GM21529 (cell line): ENCODE measurements at regions not wholly inside any gene's neighbourhood (a gene's known extent, or its start where the extent isn't known, plus 50 kb on each side); places are given as distances from the start of the nearest gene placed in this dataset.

Experiments used
- ATAC-seq: cut with Tn5 transposase; IDR thresholded peaks from one replicate; pipeline ENCODE4 v1.9.1; 2021; ENCODE audit not compliant: unreplicated experiment

DNA sequence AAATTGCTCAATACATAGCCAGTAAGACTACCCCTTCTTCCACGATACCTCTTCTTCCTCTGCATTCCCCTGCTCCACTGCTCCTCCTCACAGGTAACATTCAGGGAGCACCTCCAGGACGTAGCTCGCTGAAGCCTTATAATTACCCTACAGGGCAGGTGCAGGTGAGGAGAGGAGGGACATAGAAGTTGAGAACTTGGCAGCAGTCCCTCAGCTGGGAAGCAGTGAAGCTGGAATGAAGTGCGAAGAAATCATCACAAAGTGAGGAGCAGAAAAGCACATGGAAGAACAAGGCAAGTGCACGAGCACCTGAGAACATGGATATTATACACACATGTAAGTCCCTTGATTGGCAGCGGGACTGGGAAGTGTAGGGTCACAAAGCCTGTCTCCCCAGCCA, 118.2 kb downstream of the HSD17B3 start:
- no peak for ATAC-seq

DNA sequence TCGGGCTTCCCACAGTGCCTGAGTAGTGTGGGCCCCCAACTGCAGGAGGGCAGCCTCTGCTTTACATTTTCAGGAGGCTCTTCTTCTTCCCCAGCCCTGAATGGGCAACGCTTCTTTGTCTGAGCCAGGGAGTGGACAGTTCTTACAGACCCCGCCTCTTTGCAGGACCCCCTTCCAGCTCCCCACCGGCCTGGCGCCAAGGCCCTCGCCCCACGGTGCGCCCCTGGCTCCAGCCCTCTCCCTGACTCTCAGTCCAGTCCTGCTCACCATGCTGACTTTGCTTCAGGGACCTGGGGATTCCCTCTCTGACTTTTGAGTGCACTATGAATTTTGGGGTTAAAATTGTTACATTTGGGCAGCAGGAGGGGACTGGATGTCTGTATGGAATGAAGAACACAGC, 123.8 kb downstream of the HSD17B3 start:
- ATAC-seq: no peak

DNA sequence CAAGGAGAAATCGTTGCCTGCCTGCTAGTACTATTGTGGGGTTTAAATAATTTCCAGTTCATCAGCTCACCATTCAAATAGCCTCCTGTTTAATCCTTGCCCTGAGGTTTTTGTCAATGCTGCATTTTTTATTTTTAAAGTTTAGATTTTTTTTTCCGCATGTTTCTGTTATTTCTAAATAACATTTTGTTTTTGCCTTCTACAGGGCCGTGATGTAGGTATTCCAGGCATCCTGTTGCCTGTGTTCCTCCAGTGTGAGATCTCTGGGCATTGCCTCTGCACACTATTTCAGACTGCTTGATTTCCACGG, 124.3 kb downstream of the HSD17B3 start:
- ATAC-seq: no peak

DNA sequence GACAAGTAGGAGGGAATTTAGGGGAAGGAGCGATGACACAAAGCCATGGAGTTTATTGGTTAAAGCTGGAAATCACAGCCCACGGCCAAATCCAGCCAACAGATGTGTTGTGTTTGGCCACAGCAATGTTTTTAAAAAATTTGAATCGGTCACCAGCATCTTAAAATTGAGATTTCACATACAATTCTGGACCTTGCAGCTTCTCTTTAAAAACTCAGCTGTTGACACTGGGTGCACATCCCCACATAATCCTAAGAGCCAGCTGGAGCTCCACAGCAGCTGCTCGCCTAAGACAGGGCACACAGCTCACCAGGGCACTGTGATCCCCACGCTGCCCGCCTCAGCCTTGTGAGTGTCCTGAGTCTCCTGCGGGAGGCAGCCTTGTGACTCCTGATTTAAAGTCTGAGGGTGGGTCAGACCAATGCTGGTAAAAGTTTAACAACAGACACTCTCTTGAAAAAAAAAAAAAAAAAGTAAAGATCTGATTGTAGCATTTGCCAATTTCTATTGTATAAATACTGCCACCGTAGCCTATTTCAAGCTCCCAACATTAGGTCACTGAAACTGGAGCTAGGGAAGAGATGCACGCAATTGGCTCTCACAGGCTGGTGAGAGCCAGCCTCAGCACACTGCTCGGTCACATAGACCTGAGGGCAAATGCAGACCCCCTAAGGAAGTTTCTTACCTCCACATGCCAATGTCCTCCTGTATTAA, 124.8 kb downstream of the HSD17B3 start:
- ATAC-seq: no peak

DNA sequence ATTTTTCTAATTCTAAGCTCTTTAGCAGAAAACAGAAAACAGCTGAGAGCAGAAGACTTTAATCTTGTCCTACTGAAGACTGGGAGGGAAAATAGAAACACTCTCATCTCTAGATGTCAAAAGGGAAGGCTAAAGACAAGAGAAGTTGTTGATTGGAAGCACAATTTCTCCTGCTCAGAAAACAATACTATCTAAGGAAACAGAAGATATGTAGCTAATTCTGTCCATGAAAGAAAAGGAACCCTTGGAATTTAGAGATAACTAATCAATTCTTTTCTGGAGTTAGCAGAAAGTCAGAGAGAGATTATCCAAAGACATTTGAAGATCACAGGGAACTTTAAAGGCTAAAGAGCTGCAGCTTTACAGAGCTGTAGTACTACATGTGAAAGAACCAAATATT, 126.2 kb downstream of the HSD17B3 start:
- ATAC-seq: no peak

DNA sequence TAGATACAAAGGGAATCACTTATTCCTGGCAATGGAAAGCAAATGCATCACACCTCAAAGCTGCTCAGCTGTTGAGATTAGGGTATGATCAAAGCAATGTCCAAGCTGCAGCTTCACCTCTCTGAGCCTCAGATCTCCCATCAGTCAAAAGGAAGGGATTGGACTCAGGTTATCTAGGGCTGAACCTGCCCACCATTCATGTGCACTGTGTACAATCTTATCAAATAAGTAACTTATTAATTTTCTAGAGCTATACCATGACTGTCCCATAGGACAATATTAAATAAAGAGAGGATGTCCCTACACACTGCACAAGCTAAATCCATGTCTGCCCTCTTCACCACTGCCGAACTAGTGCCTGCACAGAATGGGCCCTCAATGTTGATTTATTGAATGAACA, 127.0 kb downstream of the HSD17B3 start:
- ATAC-seq: no peak

DNA sequence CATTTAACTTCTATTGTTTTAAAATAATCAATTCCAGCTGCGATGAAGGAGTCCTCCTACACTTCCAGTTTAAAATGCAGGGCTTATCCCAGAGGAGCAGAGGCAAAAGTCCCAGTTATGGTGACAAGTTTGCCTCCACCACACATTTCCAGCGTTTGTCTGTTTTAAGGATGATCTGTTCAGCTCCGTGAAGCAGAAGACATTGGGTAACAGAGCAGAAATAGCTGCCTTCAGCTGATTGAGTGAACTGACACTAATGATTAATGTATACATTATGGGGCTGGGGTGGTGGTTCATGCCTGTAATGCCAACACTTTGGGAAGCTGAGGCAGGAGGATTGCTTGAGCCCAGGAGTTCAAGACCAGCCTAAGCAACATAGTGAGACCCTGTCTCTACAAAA, 127.6 kb downstream of the HSD17B3 start:
- no peak for ATAC-seq

DNA sequence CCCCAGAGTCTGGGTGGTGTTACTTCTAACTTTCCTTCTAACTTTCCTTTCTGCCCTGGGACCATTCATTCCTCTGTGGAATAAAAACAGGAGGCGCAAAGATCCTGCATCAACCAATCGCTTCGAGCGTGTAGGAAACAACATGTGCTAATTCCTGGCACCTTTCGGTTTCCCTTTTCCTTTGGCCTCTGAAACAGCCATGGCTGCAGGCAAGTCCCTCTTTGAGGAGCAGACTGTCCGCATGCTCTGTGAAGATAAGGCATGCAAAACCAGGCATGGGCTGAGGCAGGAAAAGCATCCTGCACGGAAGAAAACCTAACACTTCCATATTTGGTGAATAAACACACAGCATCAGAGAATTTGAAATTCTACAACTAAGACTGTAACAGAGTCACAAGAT, 128.3 kb downstream of the HSD17B3 start:
- ATAC-seq: no peak

DNA sequence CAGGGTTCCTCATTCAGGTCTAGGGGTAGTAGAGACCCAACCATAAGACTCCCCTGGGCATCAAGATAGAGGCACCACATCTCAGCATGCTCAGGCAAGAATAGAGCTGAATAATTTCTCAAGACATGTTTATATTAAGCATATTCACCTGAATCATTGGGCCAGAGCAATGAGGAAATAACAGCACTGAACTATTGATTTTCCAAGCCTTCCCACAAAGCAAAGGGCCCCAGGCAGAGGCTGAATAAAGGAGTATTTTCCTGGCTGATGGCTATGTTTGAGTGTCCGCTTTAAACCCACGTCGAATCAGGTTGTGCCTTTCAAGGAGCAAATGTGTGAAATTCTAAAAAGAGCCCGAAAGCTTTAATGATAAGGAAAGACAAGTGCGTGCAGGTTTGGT, 129.2 kb downstream of the HSD17B3 start:
- no peak for ATAC-seq

DNA sequence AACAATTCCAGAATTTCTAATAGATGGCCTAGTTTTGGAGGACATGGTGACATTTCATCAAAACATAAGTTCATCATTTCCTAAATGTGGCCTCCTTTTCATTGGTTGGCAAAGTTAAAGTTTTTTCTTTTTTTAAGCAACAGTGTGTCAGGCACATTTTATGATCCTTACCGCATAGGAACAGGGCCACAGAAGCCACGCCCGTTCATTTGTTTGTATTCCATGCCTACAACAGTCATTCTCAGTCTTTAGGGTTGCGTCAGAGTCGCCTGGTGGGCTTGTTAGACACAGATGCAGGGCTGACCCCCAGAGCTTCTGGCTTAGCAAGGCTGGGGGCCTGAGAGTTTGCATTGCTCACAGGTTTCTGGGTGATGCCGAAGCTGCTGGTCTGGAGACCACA, 130.2 kb downstream of the HSD17B3 start:
- no peak for ATAC-seq

DNA sequence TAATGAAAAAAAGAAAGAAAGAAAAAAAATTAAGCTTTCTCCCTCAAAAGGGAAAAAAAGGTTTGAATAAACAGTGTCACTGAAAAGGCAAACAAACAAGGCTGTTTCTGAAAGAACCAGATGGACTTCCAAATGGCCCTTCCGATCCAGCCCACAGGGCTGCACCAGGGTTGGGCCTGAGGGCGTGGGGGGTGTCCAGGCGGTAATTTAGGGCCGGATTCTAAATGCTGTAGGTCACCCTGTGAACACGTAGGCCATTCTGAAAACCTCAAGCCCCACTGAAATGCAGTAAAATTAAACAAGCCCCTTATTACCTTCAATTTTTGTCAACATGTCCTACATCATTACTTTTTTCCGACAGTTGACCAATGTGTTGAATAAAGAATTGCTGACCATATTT, 132.1 kb downstream of the HSD17B3 start:
- ATAC-seq: no peak

DNA sequence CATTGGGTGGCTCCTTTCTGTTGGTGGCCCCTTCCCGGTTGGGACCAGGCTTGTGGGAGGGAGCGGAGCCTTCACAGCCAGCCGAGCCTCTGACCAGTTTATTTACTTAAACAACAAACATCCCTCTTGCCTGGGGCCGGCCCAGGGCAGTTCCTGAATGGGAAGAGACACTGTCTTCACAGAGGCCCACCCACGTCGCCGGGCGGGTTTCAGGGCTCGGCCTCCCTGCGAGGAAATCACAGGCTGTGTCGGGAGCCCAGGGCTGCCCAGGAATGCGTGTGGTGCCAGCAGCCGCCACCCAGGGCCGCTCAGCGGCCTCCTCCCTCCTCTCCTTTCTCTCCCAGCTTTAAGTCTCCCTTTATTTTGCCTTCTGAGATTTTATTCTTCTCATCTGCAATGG, 132.5 kb downstream of the HSD17B3 start:
- no peak for ATAC-seq

DNA sequence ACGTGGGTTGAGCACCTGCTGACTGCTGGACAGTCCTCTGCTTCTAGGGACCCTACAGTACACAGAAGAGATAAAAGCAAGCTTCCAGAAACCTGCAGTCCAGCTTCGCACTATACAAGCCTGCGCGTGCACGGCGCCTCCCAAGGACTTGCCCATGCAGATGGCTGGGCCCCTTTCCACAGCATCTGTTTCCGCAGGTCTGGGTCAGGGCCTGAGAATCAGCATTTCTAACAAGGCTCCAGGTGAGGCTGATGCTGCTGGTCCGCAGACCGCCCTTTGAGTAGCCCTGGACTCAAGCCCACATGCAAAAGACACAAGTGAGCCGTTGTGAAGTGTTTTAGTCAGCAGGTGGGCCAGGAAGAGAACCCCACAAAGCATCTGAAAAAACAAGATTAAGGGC, 133.1 kb downstream of the HSD17B3 start:
- ATAC-seq: no peak

DNA sequence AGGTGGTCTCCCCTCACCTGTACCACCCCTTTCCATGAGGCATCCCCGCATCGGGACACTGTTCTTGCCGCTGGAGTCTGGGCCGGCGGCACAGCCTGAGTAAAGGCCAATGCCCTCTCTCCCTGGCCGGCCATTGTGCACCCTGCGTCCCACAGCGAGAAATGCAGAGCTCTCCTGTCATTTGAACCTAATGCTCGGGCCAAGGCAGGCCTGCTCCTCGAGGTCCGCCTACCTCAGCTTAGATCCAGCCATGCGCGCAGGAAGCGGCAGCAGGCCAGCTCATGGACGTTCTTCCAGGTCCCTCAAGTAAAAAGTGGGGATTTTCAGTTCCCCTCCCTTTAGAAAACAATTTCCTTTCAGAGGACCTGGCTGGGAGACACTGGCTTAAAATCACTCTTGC, 135.0 kb downstream of the HSD17B3 start:
- no peak for ATAC-seq

DNA sequence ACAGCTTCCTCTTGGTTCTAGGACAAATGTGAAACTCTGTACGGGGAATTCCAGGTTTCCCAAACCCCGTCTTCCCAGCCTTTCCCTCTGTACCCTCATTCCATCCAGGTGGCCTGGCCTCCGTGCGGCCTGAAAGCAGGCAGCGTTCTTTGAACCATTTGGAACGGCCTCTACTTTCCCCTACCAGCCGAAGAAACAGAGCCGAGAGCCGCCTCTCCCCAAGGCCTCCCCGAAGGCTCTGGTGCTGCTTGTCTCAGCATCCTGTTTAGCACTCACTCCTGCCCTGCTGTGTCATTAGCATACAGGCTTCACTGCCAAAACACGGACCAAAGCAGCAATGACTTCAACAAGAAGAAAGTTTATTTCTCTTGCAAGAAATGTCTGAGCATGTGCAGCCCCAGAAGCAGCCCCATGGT, 137.7 kb downstream of the HSD17B3 start:
- ATAC-seq: no peak

DNA sequence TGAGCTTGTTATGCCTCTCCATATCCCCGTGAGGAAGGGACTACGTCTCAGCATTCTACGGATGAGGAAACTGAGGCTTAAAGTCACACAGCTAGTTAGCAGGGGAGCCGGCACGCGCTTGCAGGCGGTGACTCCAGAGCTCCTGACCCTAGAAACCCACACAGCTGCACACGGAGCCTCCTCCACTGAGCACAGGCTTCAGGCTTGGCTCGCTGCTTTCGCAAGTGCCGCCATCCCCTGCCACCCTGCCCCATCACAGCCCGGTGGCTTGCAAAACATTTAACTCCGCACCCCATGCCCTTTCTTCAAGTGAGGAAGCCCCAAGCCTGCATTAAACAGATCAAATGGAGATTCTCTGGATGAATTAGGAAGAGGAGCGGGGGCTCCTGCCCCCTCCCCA, 138.3 kb downstream of the HSD17B3 start:
- no peak for ATAC-seq

DNA sequence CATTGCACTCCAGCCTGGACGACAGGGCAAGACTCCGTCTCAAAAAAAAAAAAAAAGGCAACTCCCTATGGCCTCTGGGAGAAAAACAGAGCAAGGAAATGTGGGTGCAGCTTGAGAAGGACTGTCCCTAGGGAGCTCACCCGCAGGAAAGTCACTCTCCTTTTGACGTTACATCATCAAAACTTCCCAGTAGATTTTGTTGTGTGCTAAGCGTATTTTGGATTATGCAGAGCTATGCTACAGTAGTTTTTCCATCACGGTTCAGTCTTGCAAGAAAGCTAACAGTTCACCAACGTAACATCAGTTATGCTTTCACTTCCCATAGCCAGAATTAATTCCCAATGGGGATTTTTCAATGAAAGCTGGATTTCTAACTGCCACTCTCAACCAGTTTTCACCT, 138.8 kb downstream of the HSD17B3 start:
- no peak for ATAC-seq

DNA sequence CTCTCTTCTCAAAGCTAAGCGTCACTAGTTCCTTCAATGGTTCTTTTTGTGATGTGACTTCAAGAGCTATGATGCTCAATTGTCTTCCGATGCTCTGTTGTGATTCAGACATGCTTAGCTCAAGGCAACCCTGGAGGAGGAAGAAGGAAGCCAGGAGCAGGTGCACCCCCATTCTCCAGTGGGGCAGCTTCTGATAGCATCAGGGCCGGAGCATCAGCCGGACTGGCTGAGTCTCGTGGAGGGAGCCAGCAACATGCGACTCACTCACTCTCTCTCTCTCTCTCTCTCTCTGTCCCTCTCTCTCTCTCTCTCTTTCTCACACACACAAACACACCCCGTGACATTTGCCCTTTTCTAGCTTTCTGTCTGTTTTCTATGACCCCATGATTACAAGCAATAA, 140.2 kb downstream of the HSD17B3 start:
- no peak for ATAC-seq

DNA sequence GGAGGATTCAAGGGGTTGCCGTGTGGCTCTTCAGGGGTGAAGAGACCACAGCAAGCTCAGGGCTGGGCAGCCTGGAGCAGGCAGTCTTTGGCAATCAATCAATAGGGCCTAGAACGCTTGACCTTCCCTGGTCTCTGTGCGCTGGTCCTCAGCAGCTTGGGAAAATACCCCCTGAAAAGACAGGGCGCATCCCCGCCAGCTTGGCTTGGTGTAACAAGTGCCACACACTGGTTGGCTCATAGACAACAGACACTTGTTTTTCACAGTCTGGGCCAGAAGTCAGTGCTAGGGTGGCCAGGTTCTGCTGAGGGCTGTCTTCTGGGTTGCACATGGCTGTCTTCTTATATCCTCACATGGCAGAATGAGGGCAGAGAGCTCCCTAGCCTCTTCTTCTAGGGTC, 141.1 kb downstream of the HSD17B3 start:
- ATAC-seq: no peak

DNA sequence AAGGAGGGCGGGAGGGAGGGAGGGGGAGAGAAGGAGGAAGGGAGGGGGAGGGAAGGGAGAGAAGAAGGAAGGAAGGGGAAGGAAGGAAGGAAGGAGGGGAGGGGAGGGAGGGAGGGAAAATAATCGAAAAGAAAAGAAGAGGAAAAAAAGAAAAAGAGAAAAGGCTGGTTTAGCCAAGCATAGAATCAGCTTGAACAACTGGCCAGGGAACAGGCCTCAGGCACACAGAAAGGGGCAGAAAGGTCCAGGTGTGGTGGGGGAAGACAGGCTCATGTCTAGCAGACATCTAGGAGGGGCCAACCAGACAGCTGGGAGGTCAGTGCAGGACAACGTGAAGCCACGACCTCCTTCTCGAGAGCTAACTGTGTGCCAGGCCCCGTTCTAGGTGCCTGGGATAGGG, 141.8 kb downstream of the HSD17B3 start:
- ATAC-seq: no peak

DNA sequence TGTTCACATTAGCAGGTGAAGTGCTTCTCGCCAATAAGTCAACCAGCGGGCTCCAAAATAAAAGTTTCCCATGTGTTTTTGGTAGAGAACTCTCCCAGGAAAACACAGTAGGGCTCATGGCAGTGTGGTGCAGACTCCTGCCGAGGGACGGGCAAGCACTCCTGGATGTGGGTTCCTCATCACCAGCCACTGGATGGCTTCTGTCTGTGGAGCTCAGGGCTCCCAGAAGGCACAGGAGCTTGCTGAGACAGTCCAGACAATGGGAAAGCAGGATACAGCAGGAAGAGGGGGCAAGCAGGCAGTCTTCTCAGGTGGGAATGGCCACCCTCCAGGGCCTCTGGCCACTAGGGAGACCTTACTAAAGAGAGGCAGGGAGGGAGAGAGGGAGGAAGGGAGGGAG, 142.4 kb downstream of the HSD17B3 start:
- ATAC-seq: no peak

DNA sequence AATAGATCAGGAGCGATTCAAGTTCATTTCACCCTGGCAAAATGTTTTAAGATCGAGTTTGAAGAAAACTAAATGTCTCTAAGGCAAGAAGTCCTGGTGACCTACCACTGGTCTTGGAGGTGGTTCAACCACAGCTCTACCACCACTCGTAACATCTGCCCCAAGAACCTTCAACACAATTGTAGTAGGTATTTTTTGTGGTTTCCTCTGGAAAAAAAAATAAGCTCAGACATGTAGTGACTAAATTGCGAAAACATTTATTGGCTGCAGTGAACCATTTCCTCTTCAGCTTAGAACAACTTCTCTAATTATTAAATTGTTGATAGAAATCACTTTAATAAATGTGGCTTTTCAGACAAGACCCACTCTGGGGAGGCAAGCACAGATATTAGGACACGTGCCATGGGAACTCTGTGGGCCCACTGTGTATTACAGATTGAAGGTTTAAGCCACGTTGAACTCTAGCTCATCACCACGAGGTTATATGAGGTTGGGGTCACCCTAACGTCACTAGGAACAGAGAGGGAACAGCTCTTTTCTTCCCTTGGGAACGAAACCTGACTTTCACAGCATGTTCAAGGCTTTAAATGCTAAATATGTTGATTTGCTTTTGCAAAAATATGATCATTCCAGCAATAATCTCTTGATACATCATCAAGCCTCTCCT, 142.9 kb downstream of the HSD17B3 start:
- ATAC-seq: no peak

DNA sequence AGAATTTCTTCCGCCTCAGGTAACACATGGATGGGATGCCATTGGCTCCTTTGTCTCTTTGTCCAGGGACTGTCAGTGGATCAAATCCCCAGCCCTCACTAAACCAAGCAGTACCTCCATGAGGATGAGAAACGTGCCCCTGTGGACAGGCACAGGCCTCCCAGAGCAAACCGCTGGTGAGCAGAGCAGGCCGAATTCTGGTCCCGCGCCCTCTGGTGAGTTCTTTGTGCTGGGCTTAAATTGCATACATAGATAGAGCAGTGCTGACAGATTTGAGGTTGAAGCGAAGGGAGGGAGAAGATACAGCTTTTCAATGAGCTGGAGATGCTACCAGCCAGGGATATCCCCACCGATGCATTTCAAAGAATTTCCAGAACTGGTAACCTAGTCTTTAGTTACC, 143.8 kb downstream of the HSD17B3 start:
- ATAC-seq: no peak
